ENCODE measurements at regions not wholly inside any gene's neighbourhood (a gene's known extent, or its start where the extent isn't known, plus 50 kb on each side); places are given as distances from the start of the nearest gene placed in this dataset.
"Not testable (repeated sequence)": the region's sequence is repeated elsewhere in the genome, so short reads cannot be mapped to it uniquely, and the experiment has no call there.

DNA sequence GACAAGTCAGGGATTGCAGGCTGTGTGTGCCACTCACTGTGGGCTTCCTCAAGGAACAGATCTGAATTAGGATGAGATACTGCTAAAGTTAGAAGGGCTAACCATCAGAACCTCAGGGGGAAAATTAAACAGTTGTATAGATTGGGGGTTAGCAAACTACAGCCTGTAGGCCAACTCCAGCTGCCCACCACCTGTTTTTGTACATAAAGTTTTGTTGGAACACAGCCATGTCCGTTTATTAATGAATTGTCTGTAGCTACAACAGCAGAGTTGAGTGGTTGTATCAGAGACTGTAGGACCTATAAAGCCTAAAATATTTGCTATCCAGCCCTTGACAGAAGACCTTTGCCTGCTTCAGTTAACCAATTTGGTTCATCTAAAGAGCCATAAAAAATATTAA is 127.2 kb upstream of the ECI2 start:
- Mint-ChIP-seq H3K27ac (no peak overlapping the region), H3K4me3 (no peak overlapping the region), H3K27me3 (ENCODE audit: insufficient read depth) (peaks cover 4% of the 10 kb centered on the region), H3K36me3 (ENCODE audit: low read depth) (no peaks in the 10 kb centered on the region), H3K4me1 (ENCODE audit: low read depth) (peaks cover 19% of the 10 kb centered on the region), H3K9me3 (no peaks in the 10 kb centered on the region)
- TF ChIP-seq, protein P1, sequence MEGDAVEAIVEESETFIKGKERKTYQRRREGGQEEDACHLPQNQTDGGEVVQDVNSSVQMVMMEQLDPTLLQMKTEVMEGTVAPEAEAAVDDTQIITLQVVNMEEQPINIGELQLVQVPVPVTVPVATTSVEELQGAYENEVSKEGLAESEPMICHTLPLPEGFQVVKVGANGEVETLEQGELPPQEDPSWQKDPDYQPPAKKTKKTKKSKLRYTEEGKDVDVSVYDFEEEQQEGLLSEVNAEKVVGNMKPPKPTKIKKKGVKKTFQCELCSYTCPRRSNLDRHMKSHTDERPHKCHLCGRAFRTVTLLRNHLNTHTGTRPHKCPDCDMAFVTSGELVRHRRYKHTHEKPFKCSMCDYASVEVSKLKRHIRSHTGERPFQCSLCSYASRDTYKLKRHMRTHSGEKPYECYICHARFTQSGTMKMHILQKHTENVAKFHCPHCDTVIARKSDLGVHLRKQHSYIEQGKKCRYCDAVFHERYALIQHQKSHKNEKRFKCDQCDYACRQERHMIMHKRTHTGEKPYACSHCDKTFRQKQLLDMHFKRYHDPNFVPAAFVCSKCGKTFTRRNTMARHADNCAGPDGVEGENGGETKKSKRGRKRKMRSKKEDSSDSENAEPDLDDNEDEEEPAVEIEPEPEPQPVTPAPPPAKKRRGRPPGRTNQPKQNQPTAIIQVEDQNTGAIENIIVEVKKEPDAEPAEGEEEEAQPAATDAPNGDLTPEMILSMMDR (IDR thresholded peaks at IDR 0.05), result no peak
- no peak for DNase-seq

DNA sequence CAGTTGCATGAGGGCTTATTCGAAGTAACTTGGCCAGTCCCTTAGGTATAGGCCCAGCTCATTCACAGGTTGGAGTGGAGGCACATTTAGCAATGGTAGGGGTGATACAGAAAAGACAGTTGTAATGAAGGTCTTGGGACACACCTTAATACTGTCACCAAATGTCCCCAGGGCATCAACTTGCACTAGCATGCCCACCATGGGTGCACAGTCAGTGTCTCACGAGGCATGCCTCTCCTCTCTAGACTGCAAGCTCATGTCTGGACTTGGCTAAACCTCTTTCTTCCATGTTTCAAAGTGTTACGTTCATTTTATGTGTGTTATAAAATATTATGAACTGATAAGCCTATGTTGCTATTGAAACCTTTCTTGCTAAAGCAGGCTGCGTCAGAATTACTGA is 124.0 kb upstream of the ECI2 start:
- peaks cover under 1% of the 10 kb centered on the region; the same call in 1 of the 2 replicates for H3K27me3 Mint-ChIP-seq (ENCODE audit: insufficient read depth)
- DNase-seq, result no peak
- H3K27ac Mint-ChIP-seq, result no peak overlapping the region
- H3K4me3 Mint-ChIP-seq, result no peak overlapping the region
- TF ChIP-seq, protein P1 (IDR thresholded peaks at IDR 0.05), result no peak
- no peaks in the 10 kb centered on the region for H3K36me3 Mint-ChIP-seq (ENCODE audit: low read depth)
- no peaks in the 10 kb centered on the region for H3K9me3 Mint-ChIP-seq
- H3K4me1 Mint-ChIP-seq (ENCODE audit: low read depth), result peaks cover 36% of the 10 kb centered on the region

DNA sequence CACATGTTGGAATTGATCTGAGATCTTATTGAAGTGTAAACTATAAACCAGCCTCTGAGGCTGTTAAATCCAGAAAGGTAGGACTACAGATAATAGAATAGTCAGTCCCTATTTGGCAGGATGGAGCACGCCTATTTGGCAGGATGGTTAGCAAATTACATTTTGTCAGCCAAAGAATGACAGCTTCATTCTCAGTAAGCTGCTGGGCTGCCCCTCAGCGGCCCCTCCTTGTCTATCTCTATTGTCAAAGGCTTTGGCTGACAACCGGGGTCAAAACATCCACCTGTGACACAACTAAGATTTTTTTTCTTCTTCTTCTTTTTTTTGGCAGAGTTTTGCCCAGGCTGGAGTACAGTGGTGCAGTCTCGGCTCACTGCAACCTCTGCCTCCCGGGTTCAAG is 123.4 kb upstream of the ECI2 start:
- H3K4me3 Mint-ChIP-seq, result no peak overlapping the region
- no peak for DNase-seq
- TF ChIP-seq, protein P1 (IDR thresholded peaks at IDR 0.05), result no peak
- H3K27ac Mint-ChIP-seq, result no peak overlapping the region
- H3K27me3 Mint-ChIP-seq (ENCODE audit: insufficient read depth), result no peaks in the 10 kb centered on the region
- H3K4me1 Mint-ChIP-seq (ENCODE audit: low read depth), result peaks cover 39% of the 10 kb centered on the region
- H3K36me3 Mint-ChIP-seq (ENCODE audit: low read depth), result no peaks in the 10 kb centered on the region
- H3K9me3 Mint-ChIP-seq, result no peaks in the 10 kb centered on the region; the same call in 1 of the 2 replicates

DNA sequence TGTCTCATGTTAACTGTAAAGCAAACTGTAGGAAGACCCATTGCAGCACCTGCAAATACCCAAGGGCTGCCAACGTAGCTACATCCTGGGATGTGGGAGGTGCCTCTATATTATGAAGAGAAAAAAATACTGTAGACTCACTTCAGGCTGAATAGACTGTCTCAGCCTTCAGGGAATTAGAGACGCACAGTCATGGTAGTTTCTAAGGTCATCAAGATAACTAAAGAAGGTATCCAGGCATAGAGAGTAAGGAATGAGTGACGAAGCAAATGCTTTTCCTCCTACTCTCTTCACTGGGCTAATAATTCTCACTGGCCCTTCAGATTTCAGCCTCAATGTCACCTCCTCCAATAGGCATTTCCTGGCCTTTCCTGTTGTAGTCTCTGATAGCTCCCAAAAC is 121.6 kb upstream of the ECI2 start:
- DNase-seq, result peak; percentile 84

DNA sequence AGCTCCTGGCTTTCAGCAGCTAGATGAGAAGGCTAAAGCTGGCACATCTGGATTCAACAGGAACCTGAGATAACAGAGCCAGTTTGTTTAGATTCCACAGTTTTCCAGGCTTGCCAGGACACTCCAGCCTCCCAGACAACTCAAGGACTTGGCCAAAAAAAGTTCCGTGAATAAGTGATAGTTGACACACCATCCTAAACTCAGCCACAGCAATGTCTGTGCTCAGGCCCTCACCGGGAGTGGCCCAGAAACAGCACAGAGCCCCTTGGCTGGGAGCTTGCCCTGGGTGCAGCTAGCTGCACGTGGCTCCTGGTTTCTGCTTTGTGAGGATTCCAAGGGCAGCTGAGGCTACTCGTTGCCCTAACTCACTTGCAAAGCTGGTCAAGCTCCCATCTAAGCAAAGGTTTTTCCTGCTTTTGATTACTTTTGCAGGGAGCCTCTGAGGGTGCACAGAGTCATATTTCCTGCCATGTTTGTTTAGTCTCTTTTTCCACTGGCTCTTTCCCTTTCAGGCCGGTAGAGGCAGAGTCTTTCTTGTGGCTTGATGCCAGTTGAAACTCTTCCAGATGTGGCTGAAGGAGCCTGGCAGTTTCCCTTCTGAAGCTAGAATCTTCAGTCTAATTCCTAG is 118.3 kb upstream of the ECI2 start:
- Mint-ChIP-seq H3K4me3 (peak overlapping the region; percentile 33), H3K27ac (peak overlapping the region; percentile 75), H3K27me3 (ENCODE audit: insufficient read depth) (no peaks in the 10 kb centered on the region; the same call in 1 of the 2 replicates), H3K4me1 (ENCODE audit: low read depth) (peaks cover 46% of the 10 kb centered on the region), H3K36me3 (ENCODE audit: low read depth) (no peaks in the 10 kb centered on the region), H3K9me3 (no peaks in the 10 kb centered on the region; the same call in 1 of the 2 replicates)
- DNase-seq, result peak; percentile 78
- TF ChIP-seq, protein P1 (IDR thresholded peaks at IDR 0.05), result peak; percentile 74

More for the DNA sequence above, 121.6 kb upstream of the ECI2 start:
- Mint-ChIP-seq H3K9me3 (no peaks in the 10 kb centered on the region; the same call in 1 of the 2 replicates), H3K27me3 (ENCODE audit: insufficient read depth) (no peaks in the 10 kb centered on the region), H3K4me3 (no peak overlapping the region), H3K27ac (peak overlapping the region; percentile 82), H3K36me3 (ENCODE audit: low read depth) (no peaks in the 10 kb centered on the region), H3K4me1 (ENCODE audit: low read depth) (peaks cover 46% of the 10 kb centered on the region)
- TF ChIP-seq, protein P1 (IDR thresholded peaks at IDR 0.05), result no peak

DNA sequence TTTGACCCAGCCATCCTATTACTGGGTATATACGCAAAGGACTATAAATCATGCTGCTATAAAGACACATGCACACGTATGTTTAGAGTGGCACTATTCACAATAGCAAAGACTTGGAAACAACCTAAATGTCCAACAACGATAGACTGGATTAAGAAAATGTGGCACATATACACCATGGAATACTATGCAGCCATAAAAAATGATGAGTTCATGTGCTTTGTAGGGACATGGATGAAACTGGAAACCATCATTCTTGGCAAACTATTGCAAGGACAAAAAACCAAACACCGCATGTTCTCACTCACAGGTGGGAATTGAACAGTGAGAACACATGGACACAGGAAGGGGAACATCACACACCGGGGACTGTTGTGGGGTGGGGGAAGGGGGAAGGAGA is 117.1 kb upstream of the ECI2 start:
- not testable (repeated sequence) for H3K36me3 Mint-ChIP-seq (ENCODE audit: low read depth)

More for the DNA sequence above, 117.1 kb upstream of the ECI2 start:
- H3K9me3 Mint-ChIP-seq; H3K27ac Mint-ChIP-seq; H3K4me3 Mint-ChIP-seq; H3K27me3 Mint-ChIP-seq (ENCODE audit: insufficient read depth); DNase-seq: not testable (repeated sequence)
- H3K4me1 Mint-ChIP-seq (ENCODE audit: low read depth), result peaks cover 35% of the 10 kb centered on the region
